GM12891 (cell line): ENCODE measurements at regions not wholly inside any gene's neighbourhood (a gene's known extent, or its start where the extent isn't known, plus 50 kb on each side); places are given as distances from the start of the nearest gene placed in this dataset.
"Not testable (repeated sequence)": the region's sequence is repeated elsewhere in the genome, so short reads cannot be mapped to it uniquely, and the experiment has no call there.

ENCODE experiments used
- PAX5 ChIP-seq: IDR thresholded peaks from 2 replicates; pipeline ENCODE4 v1.6.1; 2011; ENCODE audit warnings: low read length, moderate library complexity, mild to moderate bottlenecking; ENCODE audit not compliant: insufficient read depth, severe bottlenecking
- POLR2A ChIP-seq: IDR thresholded peaks from 2 replicates; pipeline ENCODE4 v1.6.1; 2011; ENCODE audit warnings: low read depth, low read length, control low read depth
- POLR2AphosphoS5 ChIP-seq: IDR thresholded peaks from 2 replicates; pipeline ENCODE4 v1.6.1; 2011; ENCODE audit warnings: low read depth, low read length, control low read depth

- not testable (repeated sequence) for TF ChIP-seq PAX5, POLR2AphosphoS5, POLR2A
Observed at GRCh38 chr1:83445873-83446272, 553.1 kb downstream of the TTLL7 start.
